IPS DF 6.9 (cell line): ENCODE measurements at regions not wholly inside any gene's neighbourhood (a gene's known extent, or its start where the extent isn't known, plus 50 kb on each side); places are given as distances from the start of the nearest gene placed in this dataset.
"Not testable (repeated sequence)": the region's sequence is repeated elsewhere in the genome, so short reads cannot be mapped to it uniquely, and the experiment has no call there.

Source experiments
- DNase-seq: peaks from one replicate; pipeline ENCODE4 v3.0.0-alpha.2; 2013; ENCODE audit warnings: low read depth, low spot score
- H3K27ac ChIP-seq: one replicate; pipeline ENCODE4 v1.5.1; 2013; ENCODE audit warnings: low read length, control low read depth
- H3K27me3 ChIP-seq: 2 replicates; pipeline ENCODE4 v1.6.1; 2013; ENCODE audit warnings: mild to moderate bottlenecking, low read length; ENCODE audit not compliant: control insufficient read depth, insufficient read depth
- H3K36me3 ChIP-seq: 2 replicates; pipeline ENCODE4 v1.6.1; 2013; ENCODE audit warnings: low read length; ENCODE audit not compliant: control insufficient read depth, insufficient read depth
- H3K4me1 ChIP-seq: 2 replicates; pipeline ENCODE4 v1.6.1; 2013; ENCODE audit warnings: low read length; ENCODE audit not compliant: control insufficient read depth, insufficient read depth
- H3K4me3 ChIP-seq: 2 replicates; pipeline ENCODE4 v1.5.1; 2013; ENCODE audit warnings: mild to moderate bottlenecking, low read length
- H3K9me3 ChIP-seq: 2 replicates; pipeline ENCODE4 v1.6.1; 2013; ENCODE audit warnings: low read length, inconsistent platforms; ENCODE audit not compliant: control insufficient read depth, insufficient read depth
- WGBS: extraction: QIAGEN DNeasy Blood & Tissue Kit; methylation state at CpG from one replicate; pipeline ENCODE4 v1.1.7; 2013; ENCODE audit warnings: mixed read lengths, missing lambda C conversion rate; ENCODE audit not compliant: insufficient read length, insufficient coverage; 5-methylcytosine and 5-hydroxymethylcytosine counted together

DNA sequence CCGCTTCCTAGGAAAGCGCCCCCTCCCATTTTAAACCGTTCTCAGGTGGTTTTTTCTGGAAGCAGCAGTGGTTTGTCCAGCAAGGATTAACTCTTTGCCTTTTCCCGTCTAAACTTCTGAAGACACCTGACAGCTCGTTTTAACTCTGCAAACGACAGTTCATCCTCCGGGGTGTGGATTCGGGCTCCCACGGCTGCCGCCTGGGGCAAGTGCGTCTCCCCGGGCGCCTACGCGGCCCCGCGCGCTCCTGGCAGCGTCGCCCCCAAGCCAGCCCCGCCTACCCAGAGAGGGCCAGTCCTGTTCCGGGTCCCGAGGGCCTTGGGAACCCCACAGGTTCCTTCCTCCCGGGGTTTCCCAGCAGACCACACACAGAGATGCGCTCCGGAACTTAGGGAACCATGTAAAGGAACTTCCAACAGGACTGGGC is 54.4 kb downstream of the PRR18 start:
- DNase-seq = no peak
- H3K4me3 ChIP-seq = no peak overlapping the region; the same call in 1 of the 2 replicates
- H3K27ac ChIP-seq = no peak overlapping the region
- WGBS = no CpG with 5 or more reads among the region's 26 CpGs
- H3K9me3 ChIP-seq = no peaks in the 10 kb centered on the region
- H3K27me3 ChIP-seq = peaks cover 18% of the 10 kb centered on the region; the same call in 1 of the 2 replicates
- no peaks in the 10 kb centered on the region; the same call in 1 of the 2 replicates for H3K36me3 ChIP-seq
- H3K4me1 ChIP-seq = no peaks in the 10 kb centered on the region; the same call in 1 of the 2 replicates

DNA sequence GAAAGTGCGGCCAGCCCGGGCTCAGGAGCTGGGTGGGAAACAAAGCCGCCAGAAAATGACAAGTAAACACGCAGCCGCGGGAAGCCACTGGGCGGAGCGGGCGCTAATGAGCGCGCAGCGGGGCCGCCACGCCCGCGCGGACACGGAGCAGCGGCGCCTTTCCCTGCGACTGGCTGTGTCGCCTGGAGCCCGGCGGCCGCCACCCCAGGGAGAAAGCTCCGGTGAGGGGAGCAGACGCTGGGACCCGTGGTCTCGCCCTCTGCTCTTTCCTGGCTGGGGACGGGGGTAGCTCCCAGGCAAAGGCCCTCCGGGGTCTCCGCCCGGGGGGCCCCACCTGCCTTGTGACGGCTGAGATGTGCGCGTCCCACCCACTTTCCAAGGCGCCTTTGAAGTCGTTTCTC is 54.9 kb downstream of the PRR18 start:
- Histone ChIP-seq H3K27me3 (peaks cover 18% of the 10 kb centered on the region; the same call in 1 of the 2 replicates), H3K27ac (no peak overlapping the region), H3K36me3 (no peaks in the 10 kb centered on the region; the same call in 1 of the 2 replicates), H3K4me1 (no peaks in the 10 kb centered on the region; the same call in 1 of the 2 replicates), H3K9me3 (no peaks in the 10 kb centered on the region), H3K4me3 (peak overlapping the region; percentile 28; the same call in 1 of the 2 replicates)
- DNase-seq = no peak
- WGBS = no CpG with 5 or more reads among the region's 38 CpGs

DNA sequence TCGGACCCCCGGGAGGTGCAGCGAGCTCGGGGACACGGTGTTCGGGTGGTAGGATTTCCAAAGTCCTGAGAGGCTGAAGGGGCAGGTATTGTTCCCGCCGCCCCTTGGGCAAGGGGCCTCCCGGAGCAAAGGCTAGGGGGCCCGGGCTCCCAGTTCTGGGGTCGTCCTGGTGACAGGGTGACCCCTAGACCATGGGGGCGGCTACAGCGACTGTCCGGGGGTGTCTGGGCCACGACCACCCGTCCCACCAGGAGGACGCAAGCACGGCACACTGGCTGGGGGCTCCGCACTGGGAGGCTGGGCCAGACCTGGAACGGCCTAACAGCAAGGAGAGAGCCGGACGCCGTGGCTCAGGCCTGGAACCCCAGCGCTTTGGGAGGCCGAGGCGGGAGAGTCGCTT is 55.6 kb downstream of the PRR18 start:
- Histone ChIP-seq H3K4me1 (no peaks in the 10 kb centered on the region; the same call in 1 of the 2 replicates), H3K27me3 (peaks cover 18% of the 10 kb centered on the region; the same call in 1 of the 2 replicates), H3K4me3 (no peak overlapping the region), H3K9me3 (no peaks in the 10 kb centered on the region), H3K27ac (no peak overlapping the region), H3K36me3 (no peaks in the 10 kb centered on the region; the same call in 1 of the 2 replicates)
- DNase-seq = no peak
- no CpG with 5 or more reads among the region's 27 CpGs for WGBS

DNA sequence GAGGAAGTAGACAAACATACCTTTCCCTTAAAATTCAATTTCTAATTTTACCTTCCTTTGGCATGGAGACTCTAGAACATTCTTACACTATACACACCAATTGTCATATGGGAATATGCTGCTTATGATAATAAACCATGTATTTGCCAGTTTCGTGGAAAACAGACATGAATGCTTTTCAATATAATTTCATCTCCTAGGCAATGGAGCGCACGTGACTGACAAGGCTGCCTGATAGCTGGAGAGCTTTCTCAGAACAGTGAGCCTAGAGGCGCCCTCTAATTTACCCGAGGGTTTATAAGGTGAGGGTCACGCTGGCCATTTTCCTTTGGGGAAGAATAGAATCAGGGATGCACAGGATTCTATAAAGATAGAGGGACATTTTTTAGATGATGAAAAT is 56.5 kb downstream of the PRR18 start:
- no peak for DNase-seq
- WGBS = no CpG with 5 or more reads among the region's 6 CpGs

DNA sequence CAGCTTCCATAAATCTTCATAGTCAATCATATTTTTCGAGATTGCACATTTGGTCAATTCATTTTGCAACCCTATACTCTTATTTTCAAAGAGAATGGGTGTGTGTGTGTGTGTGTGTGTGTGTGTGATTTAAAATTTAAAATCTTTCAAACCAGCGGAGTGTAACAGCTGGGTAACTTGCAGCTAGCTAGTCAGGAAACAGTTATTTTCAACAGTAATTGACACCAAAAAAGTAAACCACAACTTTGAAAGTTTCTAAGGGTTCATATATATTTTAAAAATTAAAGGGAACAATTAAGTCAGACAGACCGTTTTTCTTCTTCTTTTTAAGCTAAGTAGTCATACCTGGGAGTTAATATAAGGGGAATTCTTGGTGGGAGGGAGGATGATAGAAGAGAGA is 57.0 kb downstream of the PRR18 start:
- no CpG with 5 or more reads among the region's 3 CpGs for WGBS
- Histone ChIP-seq H3K4me1 (no peaks in the 10 kb centered on the region; the same call in 1 of the 2 replicates), H3K27me3 (peaks cover 18% of the 10 kb centered on the region; the same call in 1 of the 2 replicates), H3K36me3 (no peaks in the 10 kb centered on the region; the same call in 1 of the 2 replicates), H3K9me3 (no peaks in the 10 kb centered on the region), H3K27ac (no peak overlapping the region), H3K4me3 (no peak overlapping the region)
- DNase-seq = no peak

More for the DNA sequence above, 56.5 kb downstream of the PRR18 start:
- H3K9me3 ChIP-seq = no peaks in the 10 kb centered on the region
- H3K27me3 ChIP-seq = peaks cover 18% of the 10 kb centered on the region; the same call in 1 of the 2 replicates
- H3K27ac ChIP-seq = no peak overlapping the region
- no peaks in the 10 kb centered on the region; the same call in 1 of the 2 replicates for H3K36me3 ChIP-seq
- no peaks in the 10 kb centered on the region; the same call in 1 of the 2 replicates for H3K4me1 ChIP-seq
- H3K4me3 ChIP-seq = no peak overlapping the region

DNA sequence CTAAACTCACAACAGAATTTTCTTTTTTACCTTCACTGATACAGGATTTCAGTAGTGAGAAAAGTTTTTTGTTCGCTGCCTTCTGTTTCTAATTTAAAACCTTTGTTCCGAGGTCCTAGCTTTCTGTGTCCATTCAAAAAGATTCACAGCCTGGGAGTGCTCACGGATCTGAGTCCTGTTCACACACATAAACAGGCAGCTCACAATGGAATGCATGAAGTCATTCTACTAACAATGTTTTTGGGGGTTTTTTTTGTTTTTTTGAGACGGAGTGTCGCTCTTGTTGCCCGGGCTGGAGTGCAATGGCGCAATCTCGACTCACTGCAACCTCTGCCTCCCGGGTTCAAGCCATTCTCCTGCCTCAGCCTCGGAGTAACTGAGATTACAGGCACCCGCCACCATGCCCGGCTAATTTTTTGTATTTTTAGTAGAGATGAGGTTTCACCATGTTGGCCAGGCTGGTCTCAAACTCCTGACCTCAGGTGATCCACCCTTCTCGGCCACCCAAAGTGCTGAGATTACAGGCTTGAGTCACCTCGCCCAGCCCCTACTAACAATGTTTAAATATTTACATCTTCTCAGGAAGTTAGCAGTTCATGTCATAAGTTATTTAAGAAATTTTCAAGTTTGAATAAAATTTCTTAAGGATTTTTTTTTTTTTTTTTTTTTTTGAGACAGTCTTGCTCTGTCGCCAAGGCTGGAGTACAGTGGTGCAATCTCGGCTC is 59.0 kb downstream of the PRR18 start:
- not testable (repeated sequence) for H3K36me3 ChIP-seq, DNase-seq, H3K4me1 ChIP-seq, H3K4me3 ChIP-seq, H3K27ac ChIP-seq, H3K9me3 ChIP-seq
- peaks cover 12% of the 10 kb centered on the region; the same call in 1 of the 2 replicates for H3K27me3 ChIP-seq
- WGBS = no CpG with 5 or more reads among the region's 16 CpGs

DNA sequence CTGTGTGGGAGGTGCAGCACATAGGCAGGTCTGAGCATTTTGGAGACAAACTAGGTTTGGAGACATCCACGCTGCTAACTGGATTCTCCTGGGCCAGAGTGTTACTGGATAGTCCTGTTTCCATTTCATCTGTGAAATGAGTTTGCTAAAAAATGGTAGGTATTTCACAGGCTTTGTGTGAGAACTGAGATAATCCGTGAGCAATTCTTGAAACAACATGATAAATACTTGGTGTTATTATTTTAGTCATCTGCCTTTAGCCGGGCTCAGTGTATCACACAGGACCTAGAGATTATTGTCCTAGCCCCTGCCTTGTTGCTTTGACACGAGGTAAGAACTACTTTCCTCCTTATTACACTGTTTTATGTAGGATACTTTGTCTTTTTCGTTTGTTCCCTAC is 63.0 kb downstream of the PRR18 start:
- Histone ChIP-seq H3K36me3 (no peaks in the 10 kb centered on the region), H3K9me3 (no peaks in the 10 kb centered on the region), H3K4me1 (no peaks in the 10 kb centered on the region), H3K27me3 (no peaks in the 10 kb centered on the region; the same call in 1 of the 2 replicates), H3K4me3 (no peak overlapping the region), H3K27ac (no peak overlapping the region)
- DNase-seq = no peak
- no CpG with 5 or more reads among the region's 5 CpGs for WGBS

DNA sequence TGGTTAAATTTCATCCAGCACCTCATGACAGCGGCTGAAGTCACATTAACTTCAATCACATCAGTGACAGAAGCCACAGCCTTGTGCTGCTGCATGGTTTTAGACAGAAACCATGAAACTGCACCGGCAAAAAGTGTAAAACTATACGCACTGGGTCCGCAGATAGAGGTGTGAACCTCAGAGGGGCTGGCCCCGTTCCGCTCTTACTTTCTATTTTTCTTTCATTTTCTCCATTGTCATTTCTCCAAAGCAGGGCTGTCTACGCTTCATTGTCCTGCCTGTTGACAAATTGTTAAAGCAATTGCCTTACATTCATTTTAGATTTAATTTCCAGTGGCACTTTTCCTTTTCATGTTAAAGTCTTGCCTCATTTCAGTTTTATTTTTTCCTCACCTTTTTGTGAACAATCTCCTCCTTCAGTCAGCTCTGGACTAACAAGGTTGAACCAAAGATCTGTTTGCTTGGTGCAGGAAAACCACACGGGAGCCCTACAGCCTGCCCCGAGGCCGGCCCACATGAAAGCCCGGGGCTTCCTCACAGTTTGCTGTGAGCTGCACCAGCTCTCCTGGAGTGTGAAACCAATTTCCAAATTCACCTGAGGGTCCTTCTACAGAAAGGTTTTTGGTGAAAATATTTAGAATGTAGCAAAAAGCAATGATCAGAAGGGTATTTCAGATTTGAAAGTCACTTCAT is 63.7 kb downstream of the PRR18 start:
- H3K4me3 ChIP-seq = no peak overlapping the region
- no peak overlapping the region for H3K27ac ChIP-seq
- H3K36me3 ChIP-seq = no peaks in the 10 kb centered on the region
- H3K9me3 ChIP-seq = no peaks in the 10 kb centered on the region
- H3K27me3 ChIP-seq = no peaks in the 10 kb centered on the region; the same call in 1 of the 2 replicates
- no peaks in the 10 kb centered on the region for H3K4me1 ChIP-seq
- no peak for DNase-seq
- no CpG with 5 or more reads among the region's 11 CpGs for WGBS

DNA sequence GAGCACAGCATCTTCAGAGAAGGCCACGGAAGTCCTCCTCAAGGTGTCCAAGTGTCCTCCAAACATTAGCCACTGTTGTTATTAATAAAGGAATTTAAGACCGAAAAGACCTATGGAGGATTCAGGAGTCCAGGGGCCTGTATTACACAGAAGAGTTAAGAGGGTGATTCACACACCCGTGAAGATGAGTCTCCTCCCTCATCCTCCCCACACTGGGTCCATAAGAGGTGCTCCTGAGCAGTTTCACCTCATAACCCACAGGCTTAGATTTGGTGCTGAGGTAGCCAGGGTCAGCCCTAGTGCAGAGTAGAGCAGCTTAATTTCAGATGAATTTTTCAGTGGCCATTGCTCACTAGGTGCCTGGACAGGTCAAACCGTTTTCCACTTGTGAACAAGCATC is 65.3 kb downstream of the PRR18 start:
- H3K4me3 ChIP-seq = no peak overlapping the region; the same call in 1 of the 2 replicates
- H3K27me3 ChIP-seq = no peaks in the 10 kb centered on the region; the same call in 1 of the 2 replicates
- WGBS = no CpG with 5 or more reads among the region's 4 CpGs

DNA sequence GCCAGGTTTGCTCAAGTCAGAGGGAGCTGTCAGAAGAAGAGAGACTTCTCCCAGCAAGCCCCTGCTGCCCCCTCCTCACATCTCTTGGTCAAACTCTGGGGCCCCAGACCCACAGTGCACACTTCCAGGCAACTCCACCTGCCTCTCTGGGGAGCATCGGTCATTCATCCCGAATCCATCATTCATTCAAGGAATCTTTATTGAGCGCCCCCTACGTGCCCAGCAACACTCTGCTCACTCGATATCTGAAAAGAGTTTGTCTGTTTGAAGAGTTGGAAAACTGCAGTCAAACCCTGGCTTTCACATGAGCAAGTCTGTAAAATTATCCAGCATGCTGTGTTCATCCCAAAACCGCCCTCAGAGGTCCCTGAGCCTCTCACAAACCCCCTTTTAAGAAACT is 66.2 kb downstream of the PRR18 start:
- Histone ChIP-seq H3K27me3 (no peaks in the 10 kb centered on the region; the same call in 1 of the 2 replicates), H3K36me3 (no peaks in the 10 kb centered on the region), H3K27ac (no peak overlapping the region), H3K4me1 (no peaks in the 10 kb centered on the region), H3K9me3 (no peaks in the 10 kb centered on the region), H3K4me3 (no peak overlapping the region)
- no peak for DNase-seq
- WGBS = no CpG with 5 or more reads among the region's 6 CpGs

More for the DNA sequence above, 65.3 kb downstream of the PRR18 start:
- no peak for DNase-seq
- no peaks in the 10 kb centered on the region for H3K4me1 ChIP-seq
- no peak overlapping the region for H3K27ac ChIP-seq
- no peaks in the 10 kb centered on the region for H3K36me3 ChIP-seq
- H3K9me3 ChIP-seq = no peaks in the 10 kb centered on the region
